ENCODE measurements at regions not wholly inside any gene's neighbourhood (a gene's known extent, or its start where the extent isn't known, plus 50 kb on each side); places are given as distances from the start of the nearest gene placed in this dataset.

DNA sequence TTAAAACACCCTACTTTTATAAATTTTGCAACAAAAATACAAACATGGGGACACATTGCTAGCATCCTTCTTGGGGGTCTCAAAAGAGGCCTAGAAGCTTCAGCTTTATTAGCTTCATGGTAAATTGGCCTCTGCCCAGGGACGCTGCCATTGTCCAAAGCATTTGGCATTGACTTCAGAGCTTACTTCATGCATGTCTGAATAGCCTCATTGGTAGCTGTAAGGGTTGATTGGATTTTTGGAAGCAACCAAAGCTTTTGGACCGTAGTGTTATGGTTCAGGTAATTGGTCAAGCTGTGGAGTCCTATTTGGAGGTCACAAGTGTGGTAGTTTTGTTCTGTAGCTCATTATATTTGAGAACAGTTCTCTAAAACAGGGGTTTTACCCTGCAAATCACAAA lies 411.7 kb upstream of the SLC24A2 start:
- DNase-seq (ENCODE audit: extremely low read depth, low read depth): no peak

DNA sequence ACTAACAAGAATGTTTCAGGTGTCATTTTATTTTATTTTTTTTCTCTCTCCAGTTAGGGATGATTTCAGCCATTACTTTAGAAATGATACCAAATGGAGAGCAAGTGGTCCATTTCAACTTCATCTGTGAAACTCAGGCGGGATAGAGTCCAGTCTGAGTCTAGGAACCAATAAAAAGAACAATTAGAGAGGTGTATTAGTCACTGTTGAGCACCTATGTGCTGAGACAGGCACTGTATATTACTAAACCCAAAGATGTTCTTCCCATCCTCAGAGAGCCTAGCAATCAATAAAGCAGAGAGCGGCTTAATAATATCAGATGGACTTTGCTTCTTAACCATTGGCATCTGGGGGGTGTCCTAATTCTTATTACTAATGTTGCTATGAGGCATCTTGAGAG lies 410.3 kb upstream of the SLC24A2 start:
- DNase-seq (ENCODE audit: extremely low read depth, low read depth): no peak

- DNase-seq (ENCODE audit: extremely low read depth, low read depth): no peak
These were observed 409.3 kb upstream of the SLC24A2 start for GRCh38 chr9:20197976-20198685.

GRCh38 chr9:20191228-20191840 lies 402.5 kb upstream of the SLC24A2 start:
- DNase-seq (ENCODE audit: extremely low read depth, low read depth): no peak

- no peak for DNase-seq (ENCODE audit: extremely low read depth, low read depth)
These were observed 401.0 kb upstream of the SLC24A2 start for GRCh38 chr9:20189871-20190270.

- DNase-seq (ENCODE audit: extremely low read depth, low read depth): no peak
These were observed 400.0 kb upstream of the SLC24A2 start for GRCh38 chr9:20188616-20189369.

GRCh38 chr9:20187318-20187717 lies 398.5 kb upstream of the SLC24A2 start:
- DNase-seq (ENCODE audit: extremely low read depth, low read depth): no peak

GRCh38 chr9:20186823-20187222 lies 398.0 kb upstream of the SLC24A2 start:
- DNase-seq (ENCODE audit: extremely low read depth, low read depth): no peak

DNA sequence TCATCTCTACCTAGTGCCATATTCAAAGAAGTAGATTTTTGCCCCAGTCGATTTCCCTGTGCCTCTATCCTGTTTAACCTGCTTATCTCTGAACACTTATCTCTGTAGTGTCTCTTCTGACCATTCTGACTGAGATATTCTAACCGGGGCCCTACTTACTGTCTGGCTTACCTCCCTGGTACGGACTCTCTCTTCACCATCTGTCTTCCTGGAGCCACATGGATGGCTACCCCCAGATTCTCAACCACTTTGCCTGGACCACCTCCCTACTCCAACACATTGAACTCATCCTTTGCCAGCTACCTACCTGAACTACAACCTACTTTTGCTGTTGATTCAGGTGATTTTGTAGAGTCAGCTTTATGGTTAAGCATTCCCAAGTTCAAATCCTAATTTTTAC lies 397.4 kb upstream of the SLC24A2 start:
- no peak for DNase-seq (ENCODE audit: extremely low read depth, low read depth)

GRCh38 chr9:20184541-20184940 lies 395.7 kb upstream of the SLC24A2 start:
- DNase-seq (ENCODE audit: extremely low read depth, low read depth): no peak

DNA sequence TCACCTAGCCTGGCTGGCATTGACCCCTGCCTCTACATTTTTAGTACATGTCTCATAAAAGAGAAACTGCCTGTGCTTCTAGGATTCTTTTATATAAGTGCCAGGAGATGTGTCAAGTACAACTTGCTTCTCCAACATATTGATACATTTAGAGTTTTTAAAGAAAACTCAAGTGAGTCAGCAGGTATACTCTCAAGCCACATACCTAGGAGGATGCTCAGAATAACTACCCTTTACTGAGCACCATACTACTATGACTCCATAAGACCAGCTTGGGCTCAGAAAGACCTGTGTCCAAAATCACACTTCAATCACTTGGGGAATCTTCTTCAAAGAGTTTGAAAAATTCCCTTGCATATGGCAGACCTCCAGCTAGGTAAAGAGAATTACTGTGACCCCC lies 389.8 kb upstream of the SLC24A2 start:
- DNase-seq (ENCODE audit: extremely low read depth, low read depth): no peak

GRCh38 chr9:20178197-20178596 lies 389.4 kb upstream of the SLC24A2 start:
- DNase-seq (ENCODE audit: extremely low read depth, low read depth): no peak

DNA sequence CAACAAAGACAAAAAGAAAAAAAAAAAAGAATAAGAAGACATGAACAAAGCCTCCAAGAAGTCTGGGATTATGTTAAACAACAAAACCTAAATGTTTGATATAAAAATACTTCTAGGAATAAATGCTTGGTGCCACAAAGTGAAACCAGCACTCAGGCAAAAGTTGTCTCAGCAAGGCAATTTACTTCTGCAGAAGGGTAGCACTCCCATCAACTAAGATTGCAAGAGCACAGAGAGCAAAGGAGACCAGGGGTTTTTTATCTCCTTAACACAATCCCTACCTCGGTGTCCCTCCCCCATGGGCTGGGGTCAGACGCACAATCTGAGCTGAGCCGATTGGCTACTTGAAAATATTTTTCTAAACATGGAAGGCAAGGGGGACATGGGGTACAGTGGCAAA lies 381.3 kb upstream of the SLC24A2 start:
- no peak for DNase-seq (ENCODE audit: extremely low read depth, low read depth)

GRCh38 chr9:20152151-20152725 lies 363.4 kb upstream of the SLC24A2 start:
- no peak for DNase-seq (ENCODE audit: extremely low read depth, low read depth)

- no peak for DNase-seq (ENCODE audit: extremely low read depth, low read depth)
These were observed 359.6 kb upstream of the SLC24A2 start for GRCh38 chr9:20148416-20148815.

DNA sequence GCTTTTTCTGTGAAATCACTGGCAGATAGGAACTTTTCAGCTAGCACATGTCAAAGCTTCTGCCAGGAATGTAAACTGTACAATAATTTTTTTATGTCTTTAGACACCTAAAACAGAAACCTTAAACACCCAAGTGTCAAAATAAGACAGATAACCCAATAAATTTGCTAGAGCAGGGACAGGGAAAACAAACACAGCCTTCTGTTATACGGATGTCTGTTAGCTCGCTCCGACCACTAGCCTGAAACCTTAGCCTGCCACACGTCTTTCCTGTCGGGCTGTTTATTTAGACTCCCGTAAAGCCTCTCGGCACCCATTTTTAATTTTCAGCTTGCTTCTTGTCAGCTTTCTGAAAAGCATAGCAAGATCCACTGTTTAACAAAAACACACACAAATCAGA lies 355.4 kb upstream of the SLC24A2 start:
- DNase-seq (ENCODE audit: extremely low read depth, low read depth): no peak

DNA sequence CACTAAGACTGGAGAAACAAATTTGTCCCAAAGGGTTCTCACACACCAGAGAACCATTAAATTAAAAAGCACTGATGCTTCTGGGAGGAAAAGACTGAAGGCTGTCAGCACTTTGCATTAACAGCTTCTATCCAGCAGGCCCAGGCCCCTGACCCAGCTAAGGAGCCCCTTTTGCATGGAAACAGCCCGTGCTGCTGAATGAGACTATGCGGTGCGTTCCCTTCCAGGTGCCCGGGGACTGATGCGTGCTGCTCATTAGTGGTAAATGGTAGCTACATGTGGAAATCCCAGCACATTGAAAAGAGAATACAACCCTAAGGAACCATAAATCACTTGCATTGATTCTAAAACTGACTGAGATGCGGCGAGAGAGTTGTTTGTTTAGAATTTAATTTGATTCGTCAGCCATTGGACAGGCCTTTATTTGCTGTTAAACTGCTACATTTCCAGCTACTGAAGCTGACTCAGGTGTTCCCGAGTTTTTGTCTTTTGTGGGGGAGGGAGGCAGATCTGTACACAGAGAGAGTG lies 351.0 kb upstream of the SLC24A2 start:
- no peak for DNase-seq (ENCODE audit: extremely low read depth, low read depth)

- no peak for DNase-seq (ENCODE audit: extremely low read depth, low read depth)
These were observed 350.0 kb upstream of the SLC24A2 start for GRCh38 chr9:20138841-20139240.

GRCh38 chr9:20138116-20138515 lies 349.3 kb upstream of the SLC24A2 start:
- DNase-seq (ENCODE audit: extremely low read depth, low read depth): no peak

DNA sequence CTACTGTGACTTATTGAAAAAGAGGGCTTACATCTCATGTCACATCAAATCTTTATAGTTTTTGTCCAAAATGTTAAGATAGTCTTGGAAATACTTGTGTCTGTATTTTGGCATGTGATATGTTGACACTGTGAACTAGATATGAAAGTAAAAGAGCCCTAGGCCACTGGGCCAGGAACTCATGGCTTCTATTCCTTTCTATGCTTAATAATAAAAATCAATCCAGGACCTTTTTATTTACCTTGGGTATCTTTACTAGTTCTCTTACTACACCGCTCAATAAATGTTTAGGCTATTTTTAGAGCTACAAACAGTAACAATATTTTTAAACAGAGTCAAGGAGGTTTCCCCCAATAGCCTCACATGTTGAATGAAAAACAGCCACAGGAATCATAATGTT lies 348.6 kb upstream of the SLC24A2 start:
- no peak for DNase-seq (ENCODE audit: extremely low read depth, low read depth)

DNA sequence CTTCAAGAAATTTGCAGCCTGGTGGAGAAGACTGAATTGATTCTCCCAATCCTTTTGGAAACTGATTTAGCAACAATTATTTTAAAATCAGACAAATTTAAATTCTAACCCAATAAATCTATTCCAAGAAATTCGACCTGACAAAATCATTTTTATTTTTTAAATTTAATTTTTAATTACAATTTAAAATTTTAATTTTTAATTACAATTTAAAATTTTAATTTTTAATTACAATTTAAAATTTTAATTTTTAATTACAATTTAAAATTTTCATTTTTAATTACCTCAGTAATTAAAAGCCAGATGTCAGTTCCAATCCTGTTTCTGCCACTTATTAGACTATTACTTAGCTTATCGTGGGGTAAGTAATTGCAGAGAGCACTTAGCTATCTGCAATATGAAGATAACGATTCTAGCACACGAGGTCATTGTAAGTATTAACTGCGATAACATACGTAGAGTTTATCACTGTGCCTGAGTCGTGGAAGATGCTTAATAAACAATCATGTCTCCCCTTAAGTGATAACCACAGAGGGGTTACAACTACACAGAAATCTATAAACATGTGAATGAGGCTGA lies 346.4 kb upstream of the SLC24A2 start:
- no peak for DNase-seq (ENCODE audit: extremely low read depth, low read depth)
